PC-9 (cell line): ENCODE measurements at regions not wholly inside any gene's neighbourhood (a gene's known extent, or its start where the extent isn't known, plus 50 kb on each side); places are given as distances from the start of the nearest gene placed in this dataset.

ENCODE experiments used
- EZH2 ChIP-seq: fragments of 200-600 bp; sonication (generic); IDR thresholded peaks from 2 replicates; pipeline ENCODE4 v1.8.0; 2017; ENCODE audit warnings: antibody characterized with exemption, low read depth
- TF ChIP-seq, protein P1 (sequence below): fragments of 200-600 bp; sonication (generic); conservative IDR thresholded peaks from 2 replicates; pipeline ENCODE4 v1.6.1; 2017; ENCODE audit warnings: mixed run types, antibody characterized with exemption, mild to moderate bottlenecking, moderate library complexity

- TF ChIP-seq, protein P1, sequence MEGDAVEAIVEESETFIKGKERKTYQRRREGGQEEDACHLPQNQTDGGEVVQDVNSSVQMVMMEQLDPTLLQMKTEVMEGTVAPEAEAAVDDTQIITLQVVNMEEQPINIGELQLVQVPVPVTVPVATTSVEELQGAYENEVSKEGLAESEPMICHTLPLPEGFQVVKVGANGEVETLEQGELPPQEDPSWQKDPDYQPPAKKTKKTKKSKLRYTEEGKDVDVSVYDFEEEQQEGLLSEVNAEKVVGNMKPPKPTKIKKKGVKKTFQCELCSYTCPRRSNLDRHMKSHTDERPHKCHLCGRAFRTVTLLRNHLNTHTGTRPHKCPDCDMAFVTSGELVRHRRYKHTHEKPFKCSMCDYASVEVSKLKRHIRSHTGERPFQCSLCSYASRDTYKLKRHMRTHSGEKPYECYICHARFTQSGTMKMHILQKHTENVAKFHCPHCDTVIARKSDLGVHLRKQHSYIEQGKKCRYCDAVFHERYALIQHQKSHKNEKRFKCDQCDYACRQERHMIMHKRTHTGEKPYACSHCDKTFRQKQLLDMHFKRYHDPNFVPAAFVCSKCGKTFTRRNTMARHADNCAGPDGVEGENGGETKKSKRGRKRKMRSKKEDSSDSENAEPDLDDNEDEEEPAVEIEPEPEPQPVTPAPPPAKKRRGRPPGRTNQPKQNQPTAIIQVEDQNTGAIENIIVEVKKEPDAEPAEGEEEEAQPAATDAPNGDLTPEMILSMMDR = no peak
- no peak for TF ChIP-seq EZH2
These were observed 303.8 kb downstream of the TMEM121 start for GRCh38 chr14:105830171-105830570.
